ENCODE measurements at regions not wholly inside any gene's neighbourhood (a gene's known extent, or its start where the extent isn't known, plus 50 kb on each side); places are given as distances from the start of the nearest gene placed in this dataset.
"Not testable (repeated sequence)": the region's sequence is repeated elsewhere in the genome, so short reads cannot be mapped to it uniquely, and the experiment has no call there.

DNA sequence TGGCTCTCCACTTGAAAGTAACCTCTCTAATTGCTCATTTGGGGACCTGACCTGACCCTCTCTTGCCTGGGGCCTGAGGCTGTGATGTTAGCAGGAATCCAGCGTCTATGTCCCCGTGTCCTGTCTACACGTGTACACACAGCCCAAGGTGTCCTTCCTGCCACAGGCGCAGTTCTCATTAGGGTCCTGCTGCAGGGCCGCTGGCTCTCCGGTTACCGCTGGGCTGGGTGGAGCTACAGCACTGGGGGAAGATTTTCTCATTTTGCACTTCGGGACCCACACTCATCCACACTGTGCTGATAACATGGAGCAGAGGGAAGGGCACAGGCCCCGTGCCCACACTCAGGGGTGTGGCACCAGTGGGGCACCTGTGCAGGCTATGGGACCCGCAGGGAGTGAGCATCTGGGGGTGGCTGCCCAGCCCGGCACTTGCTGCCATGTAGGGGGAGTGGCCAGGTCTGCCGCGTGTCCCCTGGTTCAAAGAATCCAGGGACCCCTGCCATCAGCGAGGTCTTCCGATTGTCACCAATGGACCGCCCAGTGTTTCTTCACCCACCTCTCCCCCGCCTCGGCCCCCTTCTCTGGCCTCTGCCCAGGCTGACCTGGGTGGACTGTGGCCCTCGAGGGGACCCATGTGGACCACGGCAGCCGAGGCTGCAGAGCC lies 98.7 kb upstream of the SFSWAP start:
- DNase-seq, result no peak

DNA sequence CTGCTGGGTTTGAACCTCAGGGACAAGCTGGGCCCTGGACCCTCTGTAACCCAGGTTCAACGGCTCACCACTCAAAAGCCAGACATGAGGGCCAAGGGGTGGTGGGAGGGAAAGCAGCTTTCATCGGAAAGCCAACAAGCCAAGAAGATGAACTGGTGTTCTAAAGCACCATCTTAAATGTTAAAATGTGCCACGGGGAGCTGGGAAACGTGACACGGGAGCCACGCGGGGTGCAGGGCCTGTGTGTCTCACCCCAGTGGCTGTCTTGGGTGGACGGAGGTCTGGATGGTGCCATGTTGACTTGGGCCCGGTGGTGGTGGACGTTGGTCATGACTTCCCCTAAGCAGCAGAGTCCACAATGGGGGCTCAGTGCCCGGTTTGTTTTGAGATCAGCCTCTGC lies 97.7 kb upstream of the SFSWAP start:
- DNase-seq, result no peak

DNA sequence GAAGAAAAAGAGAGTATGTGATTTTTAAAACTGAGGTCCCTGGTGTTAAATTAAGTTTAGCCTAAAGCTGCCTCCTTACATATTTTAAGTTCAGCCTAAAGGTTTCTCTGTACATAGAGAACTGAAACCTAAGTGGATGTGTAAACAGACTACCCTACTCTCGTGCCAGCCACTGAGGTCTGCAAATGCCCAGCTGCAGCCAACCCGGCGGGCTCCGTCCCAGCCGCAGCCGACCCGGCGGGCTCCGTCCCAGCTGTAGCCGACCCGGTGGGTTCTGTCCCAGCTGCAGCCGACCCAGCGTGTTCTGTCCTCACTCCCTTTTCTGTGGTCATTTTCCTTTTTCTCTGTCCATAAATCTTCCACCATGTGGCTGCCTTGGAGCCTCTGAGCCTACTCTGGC lies 97.2 kb upstream of the SFSWAP start:
- DNase-seq, result no peak

DNA sequence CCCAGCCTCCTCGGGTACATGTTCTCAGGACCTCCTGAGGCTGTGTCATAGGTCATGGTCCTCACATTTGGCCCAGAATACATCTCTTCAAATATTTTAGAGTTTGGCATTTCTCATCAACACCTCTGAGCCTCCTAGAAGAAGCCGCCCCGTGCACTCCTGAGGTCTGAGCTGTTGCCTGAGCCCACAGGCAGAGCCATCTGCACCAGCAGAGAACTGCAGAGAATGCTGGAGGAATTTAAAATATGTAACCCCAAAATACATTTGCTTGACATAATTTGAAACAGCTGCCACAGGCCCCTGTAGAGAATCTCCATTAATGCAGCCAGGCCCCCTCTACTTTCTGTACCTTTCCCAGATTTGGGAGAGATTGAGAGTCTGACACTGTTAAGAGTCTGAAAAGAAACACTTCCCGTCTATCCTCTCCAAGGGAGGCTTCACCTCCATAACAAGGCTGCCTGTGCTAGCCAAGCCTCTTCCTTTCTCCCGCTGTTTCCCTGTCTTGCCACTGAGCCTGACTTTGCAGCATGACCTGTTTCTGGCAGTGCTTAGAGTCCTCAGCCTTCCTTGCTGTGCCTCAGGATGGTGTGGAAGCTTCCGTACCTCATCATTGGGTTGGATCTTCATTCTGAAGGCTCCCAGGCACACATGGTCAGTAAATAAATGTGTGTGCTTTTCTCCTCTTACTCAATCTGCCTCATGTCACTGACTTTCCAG lies 95.4 kb upstream of the SFSWAP start:
- DNase-seq, result no peak

DNA sequence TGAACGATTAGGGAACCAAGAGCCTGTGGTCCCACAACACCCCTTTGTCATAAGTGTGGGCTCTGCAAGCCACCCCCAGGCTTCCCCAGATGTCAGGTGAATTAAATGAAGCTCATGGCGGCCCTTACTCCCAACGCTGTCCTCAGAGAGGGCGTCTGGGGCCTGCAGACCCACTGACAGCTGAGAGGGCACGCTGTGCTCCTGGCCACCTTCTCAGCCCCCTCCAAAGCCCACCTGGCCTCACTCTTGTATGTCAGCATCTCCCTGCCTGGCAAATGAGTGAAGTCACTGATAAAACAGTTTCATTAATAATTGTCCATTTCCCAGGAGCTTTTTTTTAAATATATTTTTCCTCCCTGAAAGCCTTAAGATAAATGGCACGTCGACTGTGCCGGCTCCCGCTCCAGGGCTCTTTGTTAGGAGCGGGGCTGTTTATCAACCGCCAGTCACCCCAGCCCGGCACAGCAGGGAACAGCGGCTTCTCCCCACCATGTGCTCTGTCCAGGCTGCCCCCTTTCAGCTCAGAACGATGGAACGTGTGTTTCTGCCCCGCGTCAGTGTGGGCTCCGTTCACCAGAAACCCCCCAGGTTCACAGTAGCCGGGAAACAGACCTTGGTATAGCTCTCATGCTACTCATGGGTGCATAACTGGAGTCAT lies 94.7 kb upstream of the SFSWAP start:
- no peak for DNase-seq

DNA sequence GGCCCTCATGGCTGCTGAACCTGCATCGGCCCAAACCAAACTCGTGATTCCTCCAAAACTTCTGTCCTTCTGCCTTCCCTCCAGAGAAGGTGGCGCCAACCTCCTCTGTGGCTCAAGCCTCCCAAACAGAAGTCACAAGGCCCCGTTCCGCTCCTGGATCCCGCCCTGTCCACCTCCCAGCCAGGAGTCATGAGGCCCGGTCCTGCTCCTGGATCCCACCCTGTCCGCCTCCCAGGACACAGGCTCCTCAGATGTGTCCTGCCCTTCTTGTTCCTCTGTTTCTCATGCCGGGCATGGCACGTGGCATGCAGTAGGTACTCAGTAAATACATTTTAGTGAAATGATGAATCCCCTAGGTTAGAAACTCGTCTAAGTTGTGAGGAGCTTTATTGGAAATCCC lies 94.2 kb upstream of the SFSWAP start:
- no peak for DNase-seq

DNA sequence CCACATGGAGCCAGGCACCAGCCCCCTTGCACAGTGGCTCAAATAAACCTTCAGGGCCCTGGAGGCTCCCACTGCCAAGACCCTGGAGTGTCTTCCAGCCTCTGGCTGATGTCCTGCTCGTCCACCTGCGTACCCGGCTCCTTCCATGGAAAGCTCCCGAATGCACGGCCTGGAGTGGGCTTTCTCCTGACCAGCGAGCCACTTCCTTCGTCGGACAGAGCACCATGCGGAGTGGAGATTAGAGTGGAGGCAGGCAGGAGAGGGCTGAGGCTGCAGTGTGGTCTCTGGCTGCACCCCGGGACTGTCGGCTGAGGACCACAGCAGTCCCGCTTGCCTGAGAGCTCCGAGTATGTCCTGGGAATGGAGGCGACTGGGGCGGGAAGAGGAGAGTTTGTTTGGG lies 93.7 kb upstream of the SFSWAP start:
- DNase-seq, result no peak

DNA sequence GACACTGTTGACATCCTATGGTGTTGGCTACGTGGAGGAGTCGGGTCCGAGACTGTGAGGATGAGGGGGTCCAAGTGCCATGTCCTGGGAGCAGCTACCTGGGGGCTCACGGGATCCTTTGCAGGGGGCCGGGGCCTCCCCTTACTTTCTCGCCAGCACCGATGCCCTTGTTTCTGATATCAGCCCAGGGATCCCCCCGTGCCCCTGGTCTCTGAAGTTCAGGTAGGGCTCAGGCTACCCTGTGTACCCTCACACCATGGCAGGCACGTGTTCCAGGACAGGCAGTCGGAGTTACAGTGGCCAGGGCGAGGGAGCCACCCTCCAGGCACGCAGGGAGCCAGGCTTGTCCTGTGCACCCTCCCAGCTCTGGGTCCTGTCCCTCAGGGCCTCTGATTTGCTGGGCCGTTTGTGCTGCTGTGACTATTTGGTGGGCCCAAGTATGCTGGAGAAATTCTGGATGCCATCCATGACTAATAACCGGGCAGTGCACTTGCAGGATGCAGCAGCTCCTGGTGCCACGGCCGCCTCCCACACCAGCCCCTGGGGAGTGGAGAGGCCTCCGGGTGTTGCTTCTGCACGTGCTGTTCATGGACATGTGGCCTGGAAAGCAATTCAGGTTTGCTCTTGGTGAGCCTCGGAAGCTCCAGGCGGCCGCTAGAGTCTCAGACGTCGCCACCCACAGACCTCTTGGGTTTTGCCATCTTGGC lies 93.1 kb upstream of the SFSWAP start:
- no peak for DNase-seq

DNA sequence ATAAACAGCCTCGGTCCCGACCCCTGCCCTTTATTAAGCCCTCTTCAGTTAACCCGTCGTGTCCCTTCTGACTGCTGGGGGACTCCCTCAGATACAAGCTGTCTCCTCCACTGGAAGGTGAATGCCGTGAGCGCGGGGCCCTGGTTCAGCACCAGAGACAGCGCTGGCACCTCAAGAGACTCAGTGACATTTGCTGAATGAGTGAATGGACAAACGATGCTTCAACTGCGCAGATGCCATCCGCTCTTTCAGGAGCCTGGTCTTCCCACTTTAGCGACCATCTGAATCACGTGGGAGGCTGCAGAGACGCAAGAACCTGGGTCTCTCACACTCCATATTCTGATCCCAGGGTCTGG lies 92.6 kb upstream of the SFSWAP start:
- no peak for DNase-seq

DNA sequence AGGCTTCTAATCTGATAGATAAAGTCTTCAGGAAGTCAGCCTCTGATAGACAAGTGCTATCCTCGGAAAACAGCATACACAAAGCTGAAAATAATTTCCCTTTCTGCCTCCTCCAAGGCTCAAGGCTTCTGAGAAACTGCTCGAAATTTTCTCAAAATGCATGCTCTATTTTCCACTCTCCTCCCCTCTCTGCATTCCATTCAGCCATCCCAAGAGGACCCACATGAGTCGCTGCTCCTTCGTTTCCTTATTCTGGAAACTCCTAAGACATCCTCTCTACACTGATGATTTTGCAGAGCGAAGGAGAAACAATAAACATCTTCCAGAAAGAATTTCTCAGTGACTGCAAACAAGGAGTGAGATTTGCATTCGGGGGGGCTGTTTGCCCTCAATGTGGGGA lies 92.2 kb upstream of the SFSWAP start:
- no peak for DNase-seq

DNA sequence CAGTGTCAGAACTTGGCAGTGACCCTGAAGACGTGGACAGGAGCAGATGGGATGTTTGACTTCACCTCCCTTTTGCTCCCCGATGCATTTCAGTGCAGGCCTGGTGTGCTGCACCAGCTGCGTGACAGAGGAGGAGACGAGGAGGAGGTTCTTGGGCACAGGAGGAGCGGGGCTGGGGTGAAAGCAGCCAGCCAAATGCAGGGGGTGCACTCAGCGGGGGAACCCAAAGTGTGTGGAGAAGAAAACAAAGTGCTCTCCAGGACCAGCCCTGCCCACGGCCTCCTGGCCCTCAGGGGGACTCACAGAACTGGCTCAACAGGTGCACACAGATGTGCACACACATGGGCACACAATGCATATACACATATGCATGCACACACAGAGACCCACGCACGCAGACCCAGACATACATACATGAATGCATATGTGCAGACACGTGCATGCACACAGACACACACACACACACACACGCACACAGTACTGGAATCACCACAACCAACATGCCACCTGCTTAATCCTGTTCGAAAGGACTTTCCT lies 91.7 kb upstream of the SFSWAP start:
- DNase-seq, result no peak

DNA sequence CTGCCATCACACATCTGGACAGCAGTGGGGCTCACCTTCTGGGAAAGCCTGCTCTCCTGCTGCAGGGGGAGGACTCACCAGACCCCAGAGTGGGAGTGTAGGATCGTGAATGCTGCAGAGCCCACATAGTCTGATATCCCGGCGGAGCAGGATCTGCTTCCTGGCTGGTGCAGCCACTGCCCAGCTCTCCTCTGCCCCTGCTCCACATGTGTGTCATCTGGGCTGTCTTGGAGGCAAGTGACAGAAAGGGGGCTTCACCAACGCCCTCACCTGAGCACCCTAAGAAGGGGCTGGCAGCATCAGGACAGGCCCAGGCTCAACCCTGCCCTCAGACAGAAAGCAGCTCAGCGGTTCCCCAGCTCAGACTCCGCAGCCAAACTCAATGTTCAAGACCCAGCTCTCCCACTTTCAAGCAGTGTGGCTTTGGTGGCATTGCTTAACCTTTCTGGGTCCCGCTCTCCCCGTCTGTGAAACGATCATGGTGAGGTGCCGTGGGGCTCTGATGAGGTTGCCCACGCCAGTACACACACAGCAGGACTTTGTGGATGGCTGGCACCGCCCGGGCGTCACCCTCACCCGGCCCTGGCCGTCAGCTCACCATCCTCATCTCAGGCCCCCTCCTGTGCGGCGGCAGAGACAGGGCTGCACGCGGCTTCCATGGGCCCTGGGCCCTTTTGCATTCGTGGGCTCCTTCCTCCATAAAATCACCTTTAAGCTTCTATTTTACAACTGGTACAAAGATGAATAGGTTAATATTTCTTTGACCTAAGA lies 91.0 kb upstream of the SFSWAP start:
- DNase-seq, result no peak

DNA sequence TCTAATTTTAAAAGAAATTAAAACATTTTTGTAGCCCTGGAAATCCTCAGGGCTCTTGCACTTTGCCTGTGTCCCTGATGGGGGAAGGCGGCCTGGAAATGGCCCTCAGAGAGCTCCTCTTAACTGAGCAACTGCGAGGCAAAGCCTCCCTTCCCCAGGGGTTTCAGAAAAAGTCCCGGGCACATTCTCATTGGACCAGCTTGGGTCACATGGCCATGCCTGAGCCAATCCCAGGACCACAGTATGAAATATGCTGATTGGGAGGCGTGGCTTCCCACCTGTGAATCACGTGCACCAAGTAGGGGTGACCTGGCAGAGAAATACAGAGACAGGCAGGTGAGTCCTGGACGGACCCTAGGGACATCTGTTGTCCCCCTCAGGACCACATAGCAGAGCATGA lies 90.4 kb upstream of the SFSWAP start:
- no peak for DNase-seq

DNA sequence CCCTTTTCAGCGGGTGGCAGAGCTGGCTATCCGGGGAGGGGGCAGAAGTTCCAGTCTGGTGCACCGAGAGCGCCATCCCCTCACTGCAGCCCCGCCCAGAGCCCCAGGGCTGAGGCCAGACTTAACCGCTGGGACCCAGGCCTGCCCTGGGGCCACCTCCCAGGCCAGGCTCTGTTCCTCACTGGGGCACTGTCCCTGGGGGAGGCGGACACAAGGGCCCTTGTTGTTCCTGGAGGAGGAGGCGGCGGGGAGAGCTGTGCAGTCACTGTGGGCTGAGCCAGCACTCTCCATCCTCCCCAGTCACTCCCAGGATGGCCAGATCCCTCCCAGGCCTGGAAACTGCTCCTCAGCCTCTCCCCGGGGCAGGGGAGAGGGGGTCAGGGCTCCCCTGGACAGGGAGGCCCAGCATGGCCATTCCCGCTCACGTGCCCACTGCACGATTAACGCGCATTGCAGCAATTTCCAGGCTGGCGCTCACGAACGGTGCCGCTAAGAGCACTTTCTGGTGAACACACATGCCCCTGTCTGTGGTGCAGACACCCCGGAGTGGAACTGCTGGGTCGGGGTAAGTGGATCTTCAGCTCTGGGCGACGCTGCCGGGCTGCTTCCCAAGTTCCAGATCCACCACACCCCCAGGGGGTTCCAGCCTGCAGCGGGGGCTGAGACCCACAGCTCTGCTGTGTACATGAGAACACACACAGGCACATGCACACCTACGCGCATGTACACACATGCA lies 89.8 kb upstream of the SFSWAP start:
- no peak for DNase-seq

DNA sequence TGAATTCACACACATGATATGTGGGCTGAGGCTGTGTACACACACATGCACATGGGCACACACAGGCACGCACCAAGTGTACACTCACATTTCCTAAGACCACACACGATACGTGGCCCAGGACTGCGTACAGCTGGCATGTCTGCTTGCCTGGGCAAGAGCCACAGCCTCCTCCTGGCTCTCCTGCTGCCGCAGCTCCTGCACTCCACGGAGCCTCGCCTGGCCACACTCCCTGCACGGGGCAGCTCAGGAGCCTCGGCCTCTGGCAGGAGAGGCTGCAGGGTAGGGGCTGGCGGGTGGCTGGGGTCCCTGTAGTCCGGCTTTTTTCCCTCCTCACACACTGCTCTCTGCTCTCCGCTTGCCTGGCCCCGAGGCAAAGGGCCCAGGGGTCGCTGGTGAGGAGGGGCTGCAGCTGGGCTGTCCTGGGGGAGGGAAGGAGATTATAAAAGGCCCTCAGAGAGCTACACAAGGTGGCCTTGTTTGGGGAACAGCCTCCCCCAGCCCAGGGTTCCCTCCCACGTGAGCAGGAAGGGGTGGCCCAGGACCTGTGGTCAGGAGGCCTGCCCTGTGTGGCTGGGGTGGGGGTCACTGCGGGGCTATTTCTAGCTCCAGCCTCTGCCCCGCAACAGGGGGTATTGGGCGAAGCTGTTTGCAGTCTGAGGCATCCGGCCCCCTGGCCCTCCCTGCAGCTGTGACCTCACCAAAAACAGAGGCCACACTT lies 89.0 kb upstream of the SFSWAP start:
- DNase-seq, result no peak

DNA sequence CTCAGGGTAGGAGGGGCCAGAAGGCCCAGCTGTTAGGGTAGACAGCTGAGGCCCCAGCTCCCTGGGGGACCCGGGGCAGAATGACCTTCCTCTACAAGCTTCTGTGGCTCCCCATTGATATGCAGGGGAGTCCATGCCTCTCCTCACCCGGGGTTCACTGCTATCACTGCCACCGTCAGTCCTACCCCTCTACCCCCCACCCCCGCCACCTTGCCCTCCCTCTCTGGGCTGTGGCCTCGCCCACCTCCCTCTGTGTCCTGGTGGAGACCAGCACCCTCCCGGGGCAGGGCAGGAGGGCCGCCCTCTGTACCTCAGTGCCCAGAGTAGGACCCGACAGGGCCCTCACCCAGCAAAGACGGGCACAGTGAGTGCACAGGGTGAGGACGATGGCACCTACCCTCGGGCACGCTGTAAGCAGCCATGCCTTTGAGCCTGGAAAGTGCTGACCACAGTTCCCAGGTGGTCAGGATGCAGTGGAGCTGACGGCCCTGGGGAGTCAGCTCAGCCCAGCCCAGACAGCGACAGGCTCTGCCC lies 88.4 kb upstream of the SFSWAP start:
- DNase-seq, result no peak

DNA sequence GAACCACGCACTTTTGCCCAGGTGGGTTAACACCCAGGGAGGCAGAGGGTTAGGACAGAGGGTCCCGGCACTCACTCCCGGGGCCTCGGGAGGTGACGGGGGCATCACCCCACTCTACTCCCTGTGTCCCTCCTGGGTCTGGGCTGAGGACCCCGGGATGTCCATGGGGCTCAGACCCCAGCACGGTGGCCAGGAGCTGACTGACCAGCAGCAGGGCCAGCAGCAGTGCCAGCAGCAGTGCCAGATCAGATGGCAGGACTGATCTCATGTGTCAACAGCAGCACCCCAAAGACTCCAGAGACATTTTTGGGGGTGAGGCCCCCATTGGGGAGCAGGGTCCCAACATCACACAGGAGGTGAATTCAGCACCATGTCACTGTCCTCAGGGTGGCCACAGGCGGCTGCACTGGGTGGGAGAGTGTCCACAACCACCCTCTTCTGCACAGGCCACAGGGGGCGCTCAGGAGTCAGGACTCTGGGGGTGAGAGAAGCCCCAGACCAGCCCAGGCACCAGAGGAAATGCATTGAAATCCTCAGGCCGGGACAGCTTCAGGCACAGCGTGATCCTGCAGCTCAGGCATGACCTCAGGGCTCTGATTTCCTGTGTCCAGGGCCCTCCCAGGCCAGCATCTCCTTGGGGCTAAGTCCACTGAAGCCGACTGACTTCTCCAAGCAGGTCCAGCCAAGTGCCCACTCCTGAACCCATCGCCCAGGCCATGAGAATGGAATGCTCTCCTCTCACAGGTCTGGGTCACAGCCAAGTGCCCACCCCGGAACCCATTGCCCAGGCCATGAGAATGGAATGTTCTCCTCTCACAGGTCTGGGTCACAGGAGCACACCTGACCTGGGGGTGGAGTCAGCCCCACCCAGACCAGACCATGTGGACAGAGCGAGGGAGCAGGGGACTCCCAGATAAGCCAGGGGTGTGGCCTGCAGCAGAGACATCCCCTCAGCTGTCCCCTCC lies 87.2 kb upstream of the SFSWAP start:
- DNase-seq, result not testable (repeated sequence)

DNA sequence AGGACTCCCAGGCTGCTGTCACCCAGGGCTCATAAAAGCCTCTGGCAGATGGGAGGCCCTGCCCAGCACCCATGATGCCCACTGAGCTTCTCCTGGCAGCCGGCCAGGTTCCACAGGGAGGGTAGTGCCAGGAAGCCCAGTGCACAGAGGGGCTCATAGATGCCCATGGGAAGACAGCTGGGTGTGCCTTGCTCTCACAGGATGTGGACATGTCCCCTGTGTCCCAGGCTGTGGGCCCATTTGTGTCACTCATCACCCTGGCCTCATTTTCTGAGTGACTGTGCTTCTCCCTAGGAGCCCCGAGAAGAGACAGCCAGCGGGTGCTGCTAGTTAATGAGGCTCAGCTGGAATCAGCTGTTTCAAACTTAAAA lies 86.5 kb upstream of the SFSWAP start:
- not testable (repeated sequence) for DNase-seq

DNA sequence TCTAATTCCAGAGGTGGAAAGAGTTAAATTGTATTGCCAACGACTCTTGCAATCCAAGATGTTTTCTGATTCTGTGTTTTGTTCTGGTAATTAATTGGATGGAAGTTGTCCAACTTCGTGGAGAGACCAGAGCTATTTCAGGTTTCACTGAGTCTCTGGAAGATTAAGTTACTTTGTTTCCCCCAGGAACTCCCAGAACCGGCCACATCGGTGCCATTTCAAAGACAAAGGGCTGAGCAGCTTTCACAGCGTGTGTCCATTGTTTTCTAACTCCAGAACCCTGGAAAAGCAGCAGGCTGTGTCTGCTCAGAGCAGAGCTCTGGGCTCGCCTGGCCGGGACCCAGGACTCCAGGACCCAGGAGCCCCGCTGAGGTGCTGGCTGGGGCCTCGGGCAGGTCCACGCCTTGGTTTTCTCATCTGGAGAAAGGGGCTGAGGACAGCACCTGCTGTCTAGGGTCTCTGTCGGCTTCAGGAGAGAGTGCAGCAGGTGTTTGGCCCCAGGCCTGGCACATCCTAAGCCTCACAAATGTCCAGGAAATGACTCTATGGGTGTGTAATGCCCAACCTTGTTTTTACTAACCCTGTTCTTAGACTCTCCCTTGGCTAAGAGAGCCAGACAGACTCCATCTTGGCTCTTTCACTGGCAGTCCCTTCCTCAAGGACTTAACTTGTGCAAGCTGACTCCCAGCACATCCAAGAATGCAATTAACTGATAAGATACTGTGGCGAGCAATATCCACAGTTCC lies 86.0 kb upstream of the SFSWAP start:
- DNase-seq, result not testable (repeated sequence)

Data from activated CD4-positive, alpha-beta T cell treated with anti-CD3 and anti-CD28 coated beads, Interleukin-2, amount 50 U/mL, for 16 hours (primary cell).